SH-SY5Y (cell line): ENCODE measurements at regions not wholly inside any gene's neighbourhood (a gene's known extent, or its start where the extent isn't known, plus 50 kb on each side); places are given as distances from the start of the nearest gene placed in this dataset.

Experiments used
- GATA2 ChIP-seq: IDR thresholded peaks from 2 replicates; pipeline ENCODE4 v1.6.1; 2011; ENCODE audit warnings: mild to moderate bottlenecking, low read depth, low read length
- GATA3 ChIP-seq: IDR thresholded peaks from 2 replicates; pipeline ENCODE4 v1.6.1; 2011; ENCODE audit warnings: low read depth, mild to moderate bottlenecking, low read length, moderate library complexity

- TF ChIP-seq GATA2, result no peak
- no peak for TF ChIP-seq GATA3
These were observed 1315.3 kb downstream of the TMEM121 start for GRCh38 chr14:106841701-106842100.
